Cardiac fibroblast (primary cell): ENCODE measurements at regions not wholly inside any gene's neighbourhood (a gene's known extent, or its start where the extent isn't known, plus 50 kb on each side); places are given as distances from the start of the nearest gene placed in this dataset.
A peak's percentile ranks its signal among the peaks of the same experiment; 100 is the strongest.

Experiments used
- DNase-seq, 2 donors: peaks; one replicate each; pipeline versions ENCODE4 v3.0.0 to v3.0.0-alpha.2; 2010; ENCODE audit warnings: low read depth in 2 of 2
- H3K4me3 ChIP-seq, 2 donors: replicated peaks in 1 of 2; 1 replicate in 1 of 2; 2 replicates in 1 of 2; pipeline ENCODE4 v1.5.1; 2011; ENCODE audit warnings: low read depth in 2 of 2, low read length in 2 of 2, mild to moderate bottlenecking in 2 of 2, moderate library complexity in 1 of 2
- TF ChIP-seq, protein P1 (sequence below): IDR thresholded peaks from one replicate; pipeline ENCODE4 v1.5.1; 2011; ENCODE audit warnings: low read depth, mild to moderate bottlenecking, low read length, inconsistent platforms

GRCh38 chrX:10327651-10328050 is 170.9 kb downstream of the CLCN4 start:
- H3K4me3 ChIP-seq: no peak overlapping the region
- DNase-seq: peak in 1 of 2 donors; percentile 29
- TF ChIP-seq, protein P1, sequence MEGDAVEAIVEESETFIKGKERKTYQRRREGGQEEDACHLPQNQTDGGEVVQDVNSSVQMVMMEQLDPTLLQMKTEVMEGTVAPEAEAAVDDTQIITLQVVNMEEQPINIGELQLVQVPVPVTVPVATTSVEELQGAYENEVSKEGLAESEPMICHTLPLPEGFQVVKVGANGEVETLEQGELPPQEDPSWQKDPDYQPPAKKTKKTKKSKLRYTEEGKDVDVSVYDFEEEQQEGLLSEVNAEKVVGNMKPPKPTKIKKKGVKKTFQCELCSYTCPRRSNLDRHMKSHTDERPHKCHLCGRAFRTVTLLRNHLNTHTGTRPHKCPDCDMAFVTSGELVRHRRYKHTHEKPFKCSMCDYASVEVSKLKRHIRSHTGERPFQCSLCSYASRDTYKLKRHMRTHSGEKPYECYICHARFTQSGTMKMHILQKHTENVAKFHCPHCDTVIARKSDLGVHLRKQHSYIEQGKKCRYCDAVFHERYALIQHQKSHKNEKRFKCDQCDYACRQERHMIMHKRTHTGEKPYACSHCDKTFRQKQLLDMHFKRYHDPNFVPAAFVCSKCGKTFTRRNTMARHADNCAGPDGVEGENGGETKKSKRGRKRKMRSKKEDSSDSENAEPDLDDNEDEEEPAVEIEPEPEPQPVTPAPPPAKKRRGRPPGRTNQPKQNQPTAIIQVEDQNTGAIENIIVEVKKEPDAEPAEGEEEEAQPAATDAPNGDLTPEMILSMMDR: no peak

GRCh38 chrX:10329984-10330383 is 173.2 kb downstream of the CLCN4 start:
- TF ChIP-seq, protein P1: no peak
- H3K4me3 ChIP-seq: no peak overlapping the region
- no peak for DNase-seq

- H3K4me3 ChIP-seq: no peak overlapping the region
- TF ChIP-seq, protein P1: no peak
- DNase-seq: no peak
These were observed 184.5 kb downstream of the CLCN4 start for GRCh38 chrX:10341309-10341708.

GRCh38 chrX:10350221-10350620 is 193.4 kb downstream of the CLCN4 start:
- H3K4me3 ChIP-seq: no peak overlapping the region
- TF ChIP-seq, protein P1: no peak
- no peak for DNase-seq

DNA sequence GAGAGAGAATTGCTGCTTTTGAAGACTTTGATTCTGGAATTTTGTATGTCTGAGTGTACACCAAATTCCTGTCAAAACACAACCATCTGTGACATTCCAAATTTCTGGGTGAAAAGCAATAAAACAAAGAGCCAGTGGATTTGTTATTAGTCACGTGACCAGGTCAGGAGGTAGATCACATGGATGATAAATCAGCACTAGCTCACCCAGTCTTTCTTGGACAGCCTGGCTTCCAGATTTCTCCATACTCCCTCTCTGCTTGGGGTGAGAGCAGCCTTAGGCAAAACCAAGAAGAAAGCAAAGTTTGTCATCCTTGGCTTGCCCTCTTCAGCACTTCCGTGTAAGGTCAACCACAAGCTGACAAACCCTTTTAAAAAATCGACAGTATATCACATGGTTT is 194.2 kb downstream of the CLCN4 start:
- TF ChIP-seq, protein P1: no peak
- peak in 1 of 2 donors; percentile 8 for DNase-seq
- H3K4me3 ChIP-seq: no peak overlapping the region

DNA sequence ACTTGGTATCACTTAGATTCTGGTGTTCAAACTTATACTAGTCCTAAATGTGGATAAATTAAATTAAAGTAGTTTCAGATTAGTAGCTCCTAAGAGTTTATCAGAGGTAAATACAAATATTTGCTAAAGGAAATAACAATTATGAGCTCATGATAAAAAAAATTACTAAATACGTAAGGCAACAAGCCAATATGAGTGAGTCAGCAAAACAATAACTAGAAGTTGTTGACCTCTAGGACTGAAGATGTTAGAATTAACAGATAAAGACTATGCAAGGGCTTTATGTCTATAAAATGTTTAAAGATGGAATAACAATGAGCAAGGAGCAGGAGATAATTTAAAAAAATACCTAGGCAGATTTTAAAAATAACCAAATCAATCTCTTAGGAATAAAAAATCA is 195.8 kb downstream of the CLCN4 start:
- TF ChIP-seq, protein P1: no peak
- H3K4me3 ChIP-seq: no peak overlapping the region
- DNase-seq: peak in 1 of 2 donors; percentile 3

DNA sequence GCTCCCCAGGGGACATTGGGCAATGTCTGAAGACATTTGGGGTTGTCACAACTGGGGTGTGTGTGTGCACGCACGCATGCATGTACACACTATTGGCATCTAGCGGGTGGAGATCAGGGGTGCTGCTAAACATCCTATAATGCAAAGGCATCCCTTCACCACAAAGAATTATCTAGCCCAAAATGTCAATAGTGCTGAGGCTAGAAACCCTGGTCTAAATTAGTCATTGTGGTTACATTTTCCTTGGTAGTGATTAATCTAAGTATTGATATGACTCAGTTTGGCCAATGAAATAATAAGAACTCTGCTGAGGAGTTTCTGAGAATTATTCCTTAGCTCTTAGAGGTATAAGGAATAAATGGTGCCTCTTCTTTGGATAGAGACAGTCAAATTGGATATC is 200.2 kb downstream of the CLCN4 start:
- peak in 1 of 2 donors; percentile 26 for DNase-seq
- TF ChIP-seq, protein P1: no peak

More for the DNA sequence above, 200.2 kb downstream of the CLCN4 start:
- no peak overlapping the region for H3K4me3 ChIP-seq
